Neural progenitor cell (in vitro differentiated cells): ENCODE measurements at regions not wholly inside any gene's neighbourhood (a gene's known extent, or its start where the extent isn't known, plus 50 kb on each side); places are given as distances from the start of the nearest gene placed in this dataset.

Experiments used
- DNase-seq: peaks from one replicate; pipeline ENCODE4 v3.0.0-alpha.2; 2016; ENCODE audit warnings: low spot score
- H2AFZ ChIP-seq: fragments of 200-600 bp; sonication (generic); replicated peaks from 2 replicates; pipeline ENCODE4 v1.6.1; 2016; ENCODE audit warnings: antibody characterized with exemption
- H3F3A ChIP-seq: fragments of 200-600 bp; sonication (generic); 2 replicates; pipeline ENCODE4 v1.6.1; 2016; ENCODE audit warnings: antibody characterized with exemption, low read depth
- H3K27ac ChIP-seq: fragments of 200-600 bp; sonication (generic); 2 replicates; pipeline ENCODE4 v1.5.1; 2016; ENCODE audit warnings: mild to moderate bottlenecking
- H3K27me3 ChIP-seq: fragments of 200-600 bp; sonication (generic); 2 replicates; pipeline ENCODE4 v1.6.1; 2016; ENCODE audit warnings: mild to moderate bottlenecking, moderate library complexity
- H3K36me3 ChIP-seq: fragments of 200-600 bp; sonication (generic); 2 replicates; pipeline ENCODE4 v1.5.1; 2016
- H3K4me1 ChIP-seq: fragments of 200-600 bp; sonication (generic); 2 replicates; pipeline ENCODE4 v1.6.1; 2016; ENCODE audit warnings: mixed run types
- H3K4me2 ChIP-seq: fragments of 200-600 bp; sonication (generic); 2 replicates; pipeline ENCODE4 v1.6.1; 2016
- H3K4me3 ChIP-seq: fragments of 200-600 bp; sonication (generic); 2 replicates; pipeline ENCODE4 v1.5.1; 2016
- H3K79me2 ChIP-seq: fragments of 200-600 bp; sonication (generic); 2 replicates; pipeline ENCODE4 v1.6.1; 2016; ENCODE audit warnings: low read depth
- H3K9ac ChIP-seq: fragments of 200-600 bp; sonication (generic); 2 replicates; pipeline ENCODE4 v1.6.1; 2016
- H3K9me3 ChIP-seq: fragments of 200-600 bp; sonication (generic); 2 replicates; pipeline ENCODE4 v1.5.1; 2016; ENCODE audit warnings: low read depth
- H4K20me1 ChIP-seq: fragments of 200-600 bp; sonication (generic); 2 replicates; pipeline ENCODE4 v1.6.1; 2016; ENCODE audit warnings: low read depth
- H3K27ac Mint-ChIP-seq: 3 replicates; pipeline ENCODE4 v1.8.0; 2021; ENCODE audit warnings: mixed read lengths
- H3K27me3 Mint-ChIP-seq: 2 replicates; pipeline ENCODE4 v1.8.0; 2022; ENCODE audit warnings: low read depth, mild to moderate bottlenecking, inconsistent platforms, moderate library complexity, mixed read lengths; ENCODE audit not compliant: insufficient read depth
- H3K36me3 Mint-ChIP-seq: 3 replicates; pipeline ENCODE4 v1.8.0; 2021; ENCODE audit warnings: mixed read lengths
- H3K4me1 Mint-ChIP-seq: 3 replicates; pipeline ENCODE4 v1.8.0; 2021; ENCODE audit warnings: mixed read lengths
- H3K4me3 Mint-ChIP-seq: 3 replicates; pipeline ENCODE4 v1.8.0; 2021; ENCODE audit warnings: mild to moderate bottlenecking, moderate library complexity, mixed read lengths
- H3K9me3 Mint-ChIP-seq: 3 replicates; pipeline ENCODE4 v1.8.0; 2020; ENCODE audit warnings: mixed read lengths
- CTCF ChIP-seq: fragments of 200-600 bp; sonication (generic); IDR thresholded peaks from 2 replicates; pipeline ENCODE4 v1.5.1; 2017; ENCODE audit warnings: antibody characterized with exemption, mild to moderate bottlenecking
- EZH2 ChIP-seq: fragments of 200-600 bp; sonication (generic); IDR thresholded peaks from 2 replicates; pipeline ENCODE4 v1.6.1; 2017; ENCODE audit warnings: antibody characterized with exemption, mild to moderate bottlenecking, moderate library complexity
- EZH2phosphoT487 ChIP-seq: fragments of 200-600 bp; sonication (generic); IDR thresholded peaks from 2 replicates; pipeline ENCODE4 v1.6.1; 2017; ENCODE audit warnings: antibody characterized with exemption

GRCh38 chr6:21740376-21741124, 147.0 kb downstream of the SOX4 start:
- Histone ChIP-seq H3K4me3 (peak overlapping the region; percentile 36), H4K20me1 (peaks cover 60% of the 10 kb centered on the region), H2AFZ (no peak overlapping the region), H3K9ac (no peak overlapping the region), H3K9me3 (no peaks in the 10 kb centered on the region), H3K79me2 (peaks cover 100% of the 10 kb centered on the region), H3F3A (peaks cover 40% of the 10 kb centered on the region), H3K36me3 (no peaks in the 10 kb centered on the region), H3K27me3 (no peaks in the 10 kb centered on the region), H3K4me1 (peaks cover 58% of the 10 kb centered on the region), H3K27ac (peak overlapping the region; percentile 89), H3K4me2 (peak overlapping the region; percentile 81)
- TF ChIP-seq CTCF: no peak
- TF ChIP-seq EZH2phosphoT487: no peak
- TF ChIP-seq EZH2: no peak
- peak overlapping the region; percentile 76 for H3K27ac Mint-ChIP-seq
- H3K4me3 Mint-ChIP-seq: peak overlapping the region; percentile 78
- H3K27me3 Mint-ChIP-seq: peaks cover 2% of the 10 kb centered on the region
- no peaks in the 10 kb centered on the region for H3K9me3 Mint-ChIP-seq
- H3K4me1 Mint-ChIP-seq: peaks cover 69% of the 10 kb centered on the region
- peak; percentile 56 for DNase-seq
- H3K36me3 Mint-ChIP-seq: peaks cover 18% of the 10 kb centered on the region

- peak overlapping the region; percentile 78 for H3K4me3 Mint-ChIP-seq
- peak overlapping the region; percentile 36 for H3K4me3 ChIP-seq
- peak overlapping the region; percentile 89 for H3K27ac ChIP-seq
- H3K27ac Mint-ChIP-seq: peak overlapping the region; percentile 86
- no peaks in the 10 kb centered on the region for H3K9me3 Mint-ChIP-seq
- H4K20me1 ChIP-seq: peaks cover 55% of the 10 kb centered on the region
- peak overlapping the region; percentile 81 for H3K4me2 ChIP-seq
- H3K36me3 ChIP-seq: no peaks in the 10 kb centered on the region
- no peak overlapping the region for H2AFZ ChIP-seq
- H3K9me3 ChIP-seq: no peaks in the 10 kb centered on the region
- peaks cover 57% of the 10 kb centered on the region for H3K4me1 ChIP-seq
- peaks cover 64% of the 10 kb centered on the region for H3K4me1 Mint-ChIP-seq
- peaks cover 11% of the 10 kb centered on the region for H3K36me3 Mint-ChIP-seq
- no peak overlapping the region for H3K9ac ChIP-seq
- H3K27me3 Mint-ChIP-seq: peaks cover under 1% of the 10 kb centered on the region
- H3K79me2 ChIP-seq: peaks cover 99% of the 10 kb centered on the region
- DNase-seq: peak; percentile 53
- H3F3A ChIP-seq: peaks cover 36% of the 10 kb centered on the region
- no peak for TF ChIP-seq EZH2
- TF ChIP-seq EZH2phosphoT487: no peak
- TF ChIP-seq CTCF: no peak
- no peaks in the 10 kb centered on the region for H3K27me3 ChIP-seq
These were observed 147.9 kb downstream of the SOX4 start for GRCh38 chr6:21741221-21742109.

GRCh38 chr6:21742238-21742660, 148.7 kb downstream of the SOX4 start:
- no peak for DNase-seq
- peaks cover 99% of the 10 kb centered on the region for H3K79me2 ChIP-seq
- TF ChIP-seq CTCF (no peak), EZH2phosphoT487 (no peak), EZH2 (no peak)
- H3K9ac ChIP-seq: no peak overlapping the region
- Mint-ChIP-seq H3K9me3 (no peaks in the 10 kb centered on the region), H3K27ac (peak overlapping the region; percentile 86), H3K4me1 (peaks cover 68% of the 10 kb centered on the region), H3K27me3 (no peaks in the 10 kb centered on the region), H3K4me3 (peak overlapping the region; percentile 78), H3K36me3 (peaks cover 10% of the 10 kb centered on the region)
- H3K27ac ChIP-seq: peak overlapping the region; percentile 89
- no peak overlapping the region for H2AFZ ChIP-seq
- no peaks in the 10 kb centered on the region for H3K36me3 ChIP-seq
- H3K4me3 ChIP-seq: peak overlapping the region; percentile 36
- peak overlapping the region; percentile 81 for H3K4me2 ChIP-seq
- peaks cover 33% of the 10 kb centered on the region for H3F3A ChIP-seq
- no peaks in the 10 kb centered on the region for H3K9me3 ChIP-seq
- H3K4me1 ChIP-seq: peaks cover 56% of the 10 kb centered on the region
- H3K27me3 ChIP-seq: no peaks in the 10 kb centered on the region
- H4K20me1 ChIP-seq: peaks cover 50% of the 10 kb centered on the region
